Osteocyte (in vitro differentiated cells): ENCODE measurements at regions not wholly inside any gene's neighbourhood (a gene's known extent, or its start where the extent isn't known, plus 50 kb on each side); places are given as distances from the start of the nearest gene placed in this dataset.

Experiments used
- DNase-seq: peaks from one replicate; pipeline ENCODE4 v3.0.0; 2021; ENCODE audit warnings: mixed read lengths; ENCODE audit not compliant: unreplicated experiment; ENCODE audit errors: extremely low spot score
- H3K27ac Mint-ChIP-seq: one replicate; pipeline ENCODE4 v1.8.0; 2021; ENCODE audit warnings: mild to moderate bottlenecking, mixed read lengths; ENCODE audit not compliant: unreplicated experiment
- H3K27me3 Mint-ChIP-seq: one replicate; pipeline ENCODE4 v1.8.0; 2021; ENCODE audit warnings: mixed read lengths; ENCODE audit not compliant: unreplicated experiment
- H3K36me3 Mint-ChIP-seq: one replicate; pipeline ENCODE4 v1.8.0; 2021; ENCODE audit warnings: mixed read lengths; ENCODE audit not compliant: unreplicated experiment
- H3K4me1 Mint-ChIP-seq: one replicate; pipeline ENCODE4 v1.8.0; 2021; ENCODE audit warnings: mixed read lengths; ENCODE audit not compliant: unreplicated experiment
- H3K4me3 Mint-ChIP-seq: one replicate; pipeline ENCODE4 v1.8.0; 2021; ENCODE audit warnings: mild to moderate bottlenecking, moderate library complexity, mixed read lengths; ENCODE audit not compliant: unreplicated experiment
- H3K9me3 Mint-ChIP-seq: one replicate; pipeline ENCODE4 v1.8.0; 2021; ENCODE audit warnings: mixed read lengths; ENCODE audit not compliant: unreplicated experiment
- CTCF ChIP-seq: fragments of 200-600 bp; sonication (generic); IDR thresholded peaks from 2 replicates; pipeline ENCODE4 v1.5.0; 2021; ENCODE audit warnings: antibody characterized with exemption, mild to moderate bottlenecking, moderate library complexity

GRCh38 chr13:74687442-74688182 is 553.4 kb upstream of the KLF12 start:
- no peak for DNase-seq
- peaks cover 16% of the 10 kb centered on the region for H3K9me3 Mint-ChIP-seq
- no peak for TF ChIP-seq CTCF
- H3K4me1 Mint-ChIP-seq: peaks cover 3% of the 10 kb centered on the region
- H3K27ac Mint-ChIP-seq: no peak overlapping the region
- no peak overlapping the region for H3K4me3 Mint-ChIP-seq
- H3K27me3 Mint-ChIP-seq: no peaks in the 10 kb centered on the region
- H3K36me3 Mint-ChIP-seq: no peaks in the 10 kb centered on the region

- Mint-ChIP-seq H3K4me3 (no peak overlapping the region), H3K27ac (no peak overlapping the region), H3K36me3 (no peaks in the 10 kb centered on the region), H3K9me3 (peaks cover 16% of the 10 kb centered on the region), H3K27me3 (no peaks in the 10 kb centered on the region), H3K4me1 (peaks cover 3% of the 10 kb centered on the region)
- DNase-seq: no peak
- TF ChIP-seq CTCF: no peak
These were observed 549.2 kb upstream of the KLF12 start for GRCh38 chr13:74683411-74683810.

GRCh38 chr13:74682746-74683145 is 548.5 kb upstream of the KLF12 start:
- Mint-ChIP-seq H3K4me3 (no peak overlapping the region), H3K27me3 (no peaks in the 10 kb centered on the region), H3K36me3 (no peaks in the 10 kb centered on the region), H3K4me1 (peaks cover 3% of the 10 kb centered on the region), H3K9me3 (peaks cover 16% of the 10 kb centered on the region), H3K27ac (no peak overlapping the region)
- TF ChIP-seq CTCF: no peak
- DNase-seq: no peak

GRCh38 chr13:74681891-74682290 is 547.7 kb upstream of the KLF12 start:
- Mint-ChIP-seq H3K4me3 (no peak overlapping the region), H3K9me3 (peaks cover 16% of the 10 kb centered on the region), H3K27me3 (no peaks in the 10 kb centered on the region), H3K36me3 (no peaks in the 10 kb centered on the region), H3K27ac (no peak overlapping the region), H3K4me1 (no peaks in the 10 kb centered on the region)
- TF ChIP-seq CTCF: no peak
- no peak for DNase-seq

GRCh38 chr13:74678308-74678965 is 544.2 kb upstream of the KLF12 start:
- no peak overlapping the region for H3K4me3 Mint-ChIP-seq
- no peaks in the 10 kb centered on the region for H3K36me3 Mint-ChIP-seq
- H3K4me1 Mint-ChIP-seq: no peaks in the 10 kb centered on the region
- no peak for TF ChIP-seq CTCF
- no peak for DNase-seq
- no peaks in the 10 kb centered on the region for H3K27me3 Mint-ChIP-seq
- H3K27ac Mint-ChIP-seq: no peak overlapping the region
- H3K9me3 Mint-ChIP-seq: no peaks in the 10 kb centered on the region
